ENCODE measurements at regions not wholly inside any gene's neighbourhood (a gene's known extent, or its start where the extent isn't known, plus 50 kb on each side); places are given as distances from the start of the nearest gene placed in this dataset.

DNA sequence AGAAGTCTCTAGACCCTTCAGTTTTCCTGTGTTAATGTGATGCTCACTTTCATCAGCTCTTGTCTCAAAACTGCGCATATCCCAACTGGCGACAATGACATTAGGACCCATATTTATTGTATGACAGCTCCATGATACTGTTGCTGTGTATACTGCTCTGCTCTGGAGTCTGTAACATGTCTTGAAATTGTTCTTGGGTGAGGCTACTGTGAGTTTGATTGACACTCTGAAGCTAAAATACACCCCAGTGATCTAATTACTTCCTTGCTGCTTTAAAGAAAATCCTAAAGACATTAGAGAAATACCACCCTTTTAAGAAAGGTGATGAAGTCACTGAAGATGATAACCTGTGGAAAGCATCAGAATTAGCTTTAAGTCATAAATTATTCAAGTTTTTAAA, 1046.2 kb downstream of the KCNT2 start:
- H3K4me1 ChIP-seq (ENCODE audit: control insufficient read depth, insufficient read depth, low read length, poor library complexity, severe bottlenecking) = no peaks in the 10 kb centered on the region
- H3K4me3 ChIP-seq (ENCODE audit: low read depth, low read length) = no peak overlapping the region
- no peak overlapping the region for H3K27ac Mint-ChIP-seq
- H3K36me3 Mint-ChIP-seq = no peaks in the 10 kb centered on the region
- DNase-seq (no peak), ATAC-seq (ENCODE audit: low read depth in 2 of 2) (no peak)
- H3K9me3 Mint-ChIP-seq = peaks cover 0 to 11% (median 0%) of the 10 kb centered on the region in 7 donors
- no peak overlapping the region for H3K27ac ChIP-seq (ENCODE audit: insufficient read depth, low read length, poor library complexity, severe bottlenecking)
- H3K9me3 ChIP-seq (ENCODE audit: control insufficient read depth in 2 of 2, low read length in 2 of 2) = no peaks in the 10 kb centered on the region
- H3K27me3 Mint-ChIP-seq = no peaks in the 10 kb centered on the region
- H3K4me3 Mint-ChIP-seq = no peak overlapping the region
- H3K36me3 ChIP-seq (ENCODE audit: control insufficient read depth, insufficient read depth, low read length) = no peaks in the 10 kb centered on the region
- no peaks in the 10 kb centered on the region for H3K4me1 Mint-ChIP-seq
- H3K27me3 ChIP-seq (ENCODE audit: control insufficient read depth, insufficient read depth, low read length) = no peaks in the 10 kb centered on the region

DNA sequence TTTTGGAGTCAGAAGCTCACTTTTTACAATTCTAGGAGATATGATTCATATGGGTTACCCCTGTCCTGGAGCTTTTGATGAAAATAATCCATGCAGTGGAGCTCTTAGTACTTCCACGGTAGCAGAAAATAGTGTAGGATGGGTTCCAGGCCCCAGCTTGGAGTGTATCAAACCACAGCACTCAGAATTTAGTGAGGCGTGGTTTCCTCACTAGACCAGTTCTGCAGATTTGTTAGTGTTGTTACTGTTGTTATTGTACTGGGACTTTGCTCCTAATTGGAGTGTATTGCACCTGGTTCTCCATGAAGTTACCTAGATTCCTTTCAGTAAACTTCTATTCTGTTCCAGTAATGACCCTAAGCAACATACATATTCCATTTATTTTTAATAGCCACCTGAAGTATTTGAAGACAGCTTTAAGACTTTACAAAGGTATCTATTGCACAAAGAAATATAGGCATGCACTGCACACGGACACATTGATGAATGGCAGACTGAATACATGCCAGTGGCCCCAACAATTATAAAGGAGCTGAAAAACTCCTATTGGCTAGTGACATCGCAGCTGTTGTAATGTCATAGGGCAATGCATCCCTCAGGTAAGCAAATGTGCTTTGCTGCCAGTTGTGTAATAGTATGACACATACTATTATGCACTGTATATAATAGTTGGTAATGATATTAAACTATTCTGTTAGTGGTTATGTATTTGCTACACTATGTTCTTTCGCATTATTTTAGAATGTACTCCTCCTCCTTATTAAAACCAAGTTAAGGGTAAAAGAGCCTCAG, 1058.0 kb downstream of the KCNT2 start:
- Histone ChIP-seq H3K9me3 (ENCODE audit: control insufficient read depth in 2 of 2, low read length in 2 of 2) (no peaks in the 10 kb centered on the region), H3K27ac (ENCODE audit: insufficient read depth, low read length, poor library complexity, severe bottlenecking) (no peak overlapping the region), H3K4me1 (ENCODE audit: control insufficient read depth, insufficient read depth, low read length, poor library complexity, severe bottlenecking) (no peaks in the 10 kb centered on the region), H3K4me3 (ENCODE audit: low read depth, low read length) (no peak overlapping the region), H3K27me3 (ENCODE audit: control insufficient read depth, insufficient read depth, low read length) (no peaks in the 10 kb centered on the region), H3K36me3 (ENCODE audit: control insufficient read depth, insufficient read depth, low read length) (no peaks in the 10 kb centered on the region)
- H3K4me3 Mint-ChIP-seq = no peak overlapping the region
- H3K4me1 Mint-ChIP-seq = no peaks in the 10 kb centered on the region
- ATAC-seq (ENCODE audit: low read depth in 2 of 2) (no peak), DNase-seq (no peak)
- H3K27me3 Mint-ChIP-seq = no peaks in the 10 kb centered on the region
- peaks cover 0 to 7% (median 0%) of the 10 kb centered on the region in 7 donors for H3K9me3 Mint-ChIP-seq
- H3K27ac Mint-ChIP-seq = no peak overlapping the region
- H3K36me3 Mint-ChIP-seq = no peaks in the 10 kb centered on the region

DNA sequence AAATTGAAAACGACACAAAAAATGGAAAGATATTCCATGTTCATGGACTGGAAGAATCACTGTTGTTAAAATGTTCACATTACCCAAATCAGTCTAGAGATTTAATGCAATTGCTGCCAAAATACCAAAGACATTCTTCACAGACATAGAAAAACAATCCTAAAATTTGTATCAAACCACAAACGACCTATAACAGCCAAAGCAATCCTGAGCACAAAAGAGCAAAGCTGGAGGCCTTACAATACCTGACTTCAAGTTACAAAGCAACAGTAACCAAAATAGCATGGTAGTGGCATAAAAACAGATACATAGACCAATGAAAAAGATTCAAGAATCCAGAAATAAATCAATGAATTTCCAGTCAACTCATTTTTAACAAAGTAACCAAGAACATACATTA, 1077.3 kb downstream of the KCNT2 start:
- Histone ChIP-seq H3K27me3 (ENCODE audit: control insufficient read depth, insufficient read depth, low read length) (no peaks in the 10 kb centered on the region), H3K4me1 (ENCODE audit: control insufficient read depth, insufficient read depth, low read length, poor library complexity, severe bottlenecking) (no peaks in the 10 kb centered on the region), H3K9me3 (ENCODE audit: control insufficient read depth in 2 of 2, low read length in 2 of 2) (no peaks in the 10 kb centered on the region), H3K36me3 (ENCODE audit: control insufficient read depth, insufficient read depth, low read length) (no peaks in the 10 kb centered on the region), H3K4me3 (ENCODE audit: low read depth, low read length) (no peak overlapping the region), H3K27ac (ENCODE audit: insufficient read depth, low read length, poor library complexity, severe bottlenecking) (no peak overlapping the region)
- H3K27me3 Mint-ChIP-seq = no peaks in the 10 kb centered on the region
- no peak for DNase-seq
- H3K27ac Mint-ChIP-seq = no peak overlapping the region
- H3K36me3 Mint-ChIP-seq = no peaks in the 10 kb centered on the region
- ATAC-seq (ENCODE audit: low read depth in 2 of 2) = no peak
- H3K4me1 Mint-ChIP-seq = no peaks in the 10 kb centered on the region
- H3K9me3 Mint-ChIP-seq = peaks cover 2 to 16% (median 6%) of the 10 kb centered on the region in 7 donors
- H3K4me3 Mint-ChIP-seq = no peak overlapping the region

DNA sequence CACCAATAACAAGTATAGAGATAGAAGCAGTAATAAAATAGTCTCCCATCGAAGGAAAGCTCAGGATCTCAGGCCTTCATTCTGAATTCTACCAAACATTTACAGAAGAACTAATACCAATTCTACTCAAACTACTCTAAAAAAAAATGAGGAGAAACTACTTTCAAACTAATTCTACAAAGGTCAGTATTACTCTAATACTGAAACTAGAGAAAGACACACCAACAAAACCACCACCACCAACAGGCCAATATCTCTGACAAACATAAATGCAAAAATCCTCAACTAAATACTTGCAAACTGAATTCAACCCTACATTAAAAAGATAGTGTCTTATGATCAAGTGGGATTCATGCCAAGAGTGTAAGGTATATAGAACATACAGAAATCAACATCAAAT, 1078.4 kb downstream of the KCNT2 start:
- Mint-ChIP-seq H3K4me3 (no peak overlapping the region), H3K36me3 (no peaks in the 10 kb centered on the region), H3K27ac (no peak overlapping the region), H3K4me1 (no peaks in the 10 kb centered on the region), H3K27me3 (no peaks in the 10 kb centered on the region), H3K9me3 (peaks cover 2 to 16% (median 11%) of the 10 kb centered on the region in 7 donors)
- ATAC-seq (ENCODE audit: low read depth in 2 of 2) (no peak), DNase-seq (no peak)
- Histone ChIP-seq H3K4me3 (ENCODE audit: low read depth, low read length) (no peak overlapping the region), H3K4me1 (ENCODE audit: control insufficient read depth, insufficient read depth, low read length, poor library complexity, severe bottlenecking) (no peaks in the 10 kb centered on the region), H3K27ac (ENCODE audit: insufficient read depth, low read length, poor library complexity, severe bottlenecking) (no peak overlapping the region), H3K9me3 (ENCODE audit: control insufficient read depth in 2 of 2, low read length in 2 of 2) (no peaks in the 10 kb centered on the region), H3K36me3 (ENCODE audit: control insufficient read depth, insufficient read depth, low read length) (no peaks in the 10 kb centered on the region), H3K27me3 (ENCODE audit: control insufficient read depth, insufficient read depth, low read length) (no peaks in the 10 kb centered on the region)

DNA sequence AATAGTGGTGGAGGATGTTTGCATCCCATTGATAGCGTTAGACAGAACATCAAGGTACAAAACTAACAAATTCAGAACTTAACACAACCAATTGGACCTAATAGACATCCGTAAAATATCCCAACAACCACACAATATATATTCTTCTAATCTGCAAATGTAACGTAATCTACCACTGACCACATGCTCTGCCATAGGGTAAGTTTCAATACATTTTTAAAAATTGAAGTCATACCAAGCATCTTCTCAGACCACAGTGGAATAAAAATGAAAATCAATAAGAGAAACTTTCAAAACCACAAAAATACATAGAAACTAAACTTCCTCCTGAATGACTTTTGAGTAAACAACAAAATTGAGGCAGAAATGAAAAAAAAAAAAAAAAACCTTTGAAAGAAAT, 1087.5 kb downstream of the KCNT2 start:
- H3K4me1 Mint-ChIP-seq = no peaks in the 10 kb centered on the region
- peaks cover 1 to 11% (median 5%) of the 10 kb centered on the region in 7 donors for H3K9me3 Mint-ChIP-seq
- H3K27me3 Mint-ChIP-seq = no peaks in the 10 kb centered on the region
- no peak for ATAC-seq (ENCODE audit: low read depth in 2 of 2)
- H3K27ac Mint-ChIP-seq = no peak overlapping the region
- Histone ChIP-seq H3K4me3 (ENCODE audit: low read depth, low read length) (no peak overlapping the region), H3K36me3 (ENCODE audit: control insufficient read depth, insufficient read depth, low read length) (no peaks in the 10 kb centered on the region), H3K9me3 (ENCODE audit: control insufficient read depth in 2 of 2, low read length in 2 of 2) (no peaks in the 10 kb centered on the region), H3K27ac (ENCODE audit: insufficient read depth, low read length, poor library complexity, severe bottlenecking) (no peak overlapping the region), H3K4me1 (ENCODE audit: control insufficient read depth, insufficient read depth, low read length, poor library complexity, severe bottlenecking) (no peaks in the 10 kb centered on the region), H3K27me3 (ENCODE audit: control insufficient read depth, insufficient read depth, low read length) (no peaks in the 10 kb centered on the region)
- no peaks in the 10 kb centered on the region for H3K36me3 Mint-ChIP-seq
- no peak overlapping the region for H3K4me3 Mint-ChIP-seq
- DNase-seq = no peak

DNA sequence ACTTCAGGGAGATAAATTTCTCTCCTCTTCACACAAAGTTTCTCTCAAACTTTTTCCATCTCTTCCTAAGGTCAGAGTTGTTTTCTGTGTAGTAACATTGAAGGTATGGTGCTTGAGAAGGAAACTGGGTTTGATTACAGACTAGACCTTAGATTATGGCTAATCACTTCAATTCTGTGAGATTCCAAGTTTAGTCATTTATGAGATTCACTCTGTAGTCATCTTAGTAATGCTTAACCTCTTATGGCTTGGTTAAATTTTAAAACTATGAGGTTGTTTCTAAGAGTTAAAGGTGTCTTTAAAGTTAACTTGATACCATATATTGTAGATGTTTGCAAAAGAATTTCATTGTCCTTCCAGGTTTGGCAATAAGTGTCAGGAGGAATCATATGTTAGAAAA, 1092.2 kb downstream of the KCNT2 start:
- H3K4me1 Mint-ChIP-seq = no peaks in the 10 kb centered on the region
- Histone ChIP-seq H3K9me3 (ENCODE audit: control insufficient read depth in 2 of 2, low read length in 2 of 2) (no peaks in the 10 kb centered on the region), H3K4me3 (ENCODE audit: low read depth, low read length) (no peak overlapping the region), H3K4me1 (ENCODE audit: control insufficient read depth, insufficient read depth, low read length, poor library complexity, severe bottlenecking) (no peaks in the 10 kb centered on the region), H3K36me3 (ENCODE audit: control insufficient read depth, insufficient read depth, low read length) (no peaks in the 10 kb centered on the region), H3K27ac (ENCODE audit: insufficient read depth, low read length, poor library complexity, severe bottlenecking) (no peak overlapping the region), H3K27me3 (ENCODE audit: control insufficient read depth, insufficient read depth, low read length) (no peaks in the 10 kb centered on the region)
- H3K4me3 Mint-ChIP-seq = no peak overlapping the region
- ATAC-seq (ENCODE audit: low read depth in 2 of 2) (no peak), DNase-seq (no peak)
- H3K36me3 Mint-ChIP-seq = no peaks in the 10 kb centered on the region
- H3K27me3 Mint-ChIP-seq = no peaks in the 10 kb centered on the region
- H3K27ac Mint-ChIP-seq = no peak overlapping the region
- H3K9me3 Mint-ChIP-seq = peaks cover 0 to 6% (median 3%) of the 10 kb centered on the region in 7 donors

DNA sequence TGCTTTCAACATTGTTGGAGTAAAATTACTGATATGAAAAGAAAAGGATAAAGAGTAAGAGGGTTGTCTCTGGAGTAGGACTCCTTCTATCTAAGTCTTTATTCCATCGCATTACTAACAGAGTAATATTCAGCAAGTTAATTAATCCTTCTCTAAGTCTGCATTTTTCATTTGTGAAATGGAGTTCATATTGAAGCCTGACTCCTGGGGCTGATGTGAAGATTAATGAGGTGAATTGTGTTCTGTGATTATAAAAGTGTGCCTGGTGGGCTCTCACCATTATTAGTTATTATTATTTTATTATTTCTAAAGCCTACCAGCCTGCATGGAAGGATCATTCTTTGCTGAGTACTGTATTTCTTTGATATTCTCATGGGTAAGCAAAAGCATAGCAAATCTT, 1096.7 kb downstream of the KCNT2 start:
- H3K9me3 Mint-ChIP-seq = peaks cover 0 to 10% (median 4%) of the 10 kb centered on the region in 7 donors
- Histone ChIP-seq H3K4me3 (ENCODE audit: low read depth, low read length) (no peak overlapping the region), H3K27ac (ENCODE audit: insufficient read depth, low read length, poor library complexity, severe bottlenecking) (no peak overlapping the region), H3K9me3 (ENCODE audit: control insufficient read depth in 2 of 2, low read length in 2 of 2) (no peaks in the 10 kb centered on the region), H3K27me3 (ENCODE audit: control insufficient read depth, insufficient read depth, low read length) (no peaks in the 10 kb centered on the region), H3K4me1 (ENCODE audit: control insufficient read depth, insufficient read depth, low read length, poor library complexity, severe bottlenecking) (no peaks in the 10 kb centered on the region), H3K36me3 (ENCODE audit: control insufficient read depth, insufficient read depth, low read length) (no peaks in the 10 kb centered on the region)
- no peaks in the 10 kb centered on the region for H3K36me3 Mint-ChIP-seq
- H3K4me1 Mint-ChIP-seq = no peaks in the 10 kb centered on the region
- H3K27ac Mint-ChIP-seq = no peak overlapping the region
- H3K27me3 Mint-ChIP-seq = no peaks in the 10 kb centered on the region
- ATAC-seq (ENCODE audit: low read depth in 2 of 2) (no peak), DNase-seq (no peak)
- H3K4me3 Mint-ChIP-seq = no peak overlapping the region

DNA sequence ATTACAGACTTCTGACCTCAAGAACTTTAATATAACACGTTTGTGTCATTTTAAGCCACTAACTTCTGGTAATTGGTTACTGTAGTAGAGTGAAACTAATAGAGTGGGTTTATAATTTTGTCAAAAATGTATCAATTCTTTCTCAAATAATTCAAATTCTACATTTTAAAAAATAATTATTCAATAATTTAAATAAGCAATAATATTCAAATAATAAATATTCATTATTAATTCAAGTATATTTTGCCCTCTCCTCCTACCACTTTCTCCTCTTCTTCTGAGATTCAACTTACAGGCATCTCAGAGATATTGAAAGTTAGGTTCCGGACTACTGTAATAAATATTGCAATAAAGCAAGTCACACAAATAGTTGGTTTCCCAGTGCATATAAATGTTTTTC, 1107.1 kb downstream of the KCNT2 start:
- no peak for ATAC-seq (ENCODE audit: low read depth in 2 of 2)
- H3K36me3 ChIP-seq (ENCODE audit: control insufficient read depth, insufficient read depth, low read length) = no peaks in the 10 kb centered on the region
- no peak overlapping the region for H3K27ac ChIP-seq (ENCODE audit: insufficient read depth, low read length, poor library complexity, severe bottlenecking)
- H3K4me1 ChIP-seq (ENCODE audit: control insufficient read depth, insufficient read depth, low read length, poor library complexity, severe bottlenecking) = no peaks in the 10 kb centered on the region
- no peaks in the 10 kb centered on the region for H3K36me3 Mint-ChIP-seq
- H3K27me3 Mint-ChIP-seq = no peaks in the 10 kb centered on the region
- no peaks in the 10 kb centered on the region for H3K27me3 ChIP-seq (ENCODE audit: control insufficient read depth, insufficient read depth, low read length)
- H3K27ac Mint-ChIP-seq = no peak overlapping the region
- peaks cover 0 to 4% (median 2%) of the 10 kb centered on the region in 7 donors for H3K9me3 Mint-ChIP-seq
- no peak overlapping the region for H3K4me3 ChIP-seq (ENCODE audit: low read depth, low read length)
- no peaks in the 10 kb centered on the region for H3K4me1 Mint-ChIP-seq
- no peaks in the 10 kb centered on the region for H3K9me3 ChIP-seq (ENCODE audit: control insufficient read depth in 2 of 2, low read length in 2 of 2)
- no peak overlapping the region for H3K4me3 Mint-ChIP-seq
- DNase-seq = no peak

Data from CD4-positive, CD25-positive, alpha-beta regulatory T cell (primary cell).